HG02610 (cell line): ENCODE measurements at regions not wholly inside any gene's neighbourhood (a gene's known extent, or its start where the extent isn't known, plus 50 kb on each side); places are given as distances from the start of the nearest gene placed in this dataset.
"Not testable (repeated sequence)": the region's sequence is repeated elsewhere in the genome, so short reads cannot be mapped to it uniquely, and the experiment has no call there.

Experiments
- ATAC-seq: cut with Tn5 transposase; IDR thresholded peaks from one replicate; pipeline ENCODE4 v1.9.1; 2021; ENCODE audit warnings: mild to moderate bottlenecking, moderate library complexity; ENCODE audit not compliant: unreplicated experiment

GRCh38 chr1:121001090-121001726 lies 111.6 kb downstream of the PPIAL4A start:
- ATAC-seq, result not testable (repeated sequence)

DNA sequence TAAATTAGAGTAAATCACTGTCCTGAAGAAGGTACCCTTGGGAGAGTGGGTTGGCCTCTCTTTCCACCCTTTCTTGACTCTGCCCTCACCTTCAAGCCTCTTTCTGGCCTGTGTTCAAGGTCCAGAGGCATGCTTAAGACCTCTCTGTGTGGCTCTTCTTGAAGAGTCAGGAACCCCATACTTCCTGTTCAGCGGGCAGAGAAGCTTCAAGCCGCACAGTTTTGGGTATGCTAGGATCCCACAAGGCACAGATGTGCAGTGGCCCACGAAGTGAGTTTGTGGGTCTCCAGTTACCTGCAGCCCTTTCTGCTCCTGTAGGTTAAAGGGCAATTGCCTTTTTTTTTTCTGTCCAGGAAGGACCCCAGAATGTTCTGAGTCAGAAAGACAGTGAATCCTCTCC lies 113.7 kb downstream of the PPIAL4A start:
- ATAC-seq, result not testable (repeated sequence)

GRCh38 chr1:121006826-121007225 lies 117.3 kb downstream of the PPIAL4A start:
- not testable (repeated sequence) for ATAC-seq

- not testable (repeated sequence) for ATAC-seq
These were observed 118.2 kb downstream of the PPIAL4A start for GRCh38 chr1:121007755-121008154.

GRCh38 chr1:121008512-121009215 lies 119.1 kb downstream of the PPIAL4A start:
- not testable (repeated sequence) for ATAC-seq

GRCh38 chr1:121009216-121010057 lies 119.9 kb downstream of the PPIAL4A start:
- not testable (repeated sequence) for ATAC-seq

GRCh38 chr1:121010141-121010540 lies 120.6 kb downstream of the PPIAL4A start:
- ATAC-seq, result not testable (repeated sequence)

DNA sequence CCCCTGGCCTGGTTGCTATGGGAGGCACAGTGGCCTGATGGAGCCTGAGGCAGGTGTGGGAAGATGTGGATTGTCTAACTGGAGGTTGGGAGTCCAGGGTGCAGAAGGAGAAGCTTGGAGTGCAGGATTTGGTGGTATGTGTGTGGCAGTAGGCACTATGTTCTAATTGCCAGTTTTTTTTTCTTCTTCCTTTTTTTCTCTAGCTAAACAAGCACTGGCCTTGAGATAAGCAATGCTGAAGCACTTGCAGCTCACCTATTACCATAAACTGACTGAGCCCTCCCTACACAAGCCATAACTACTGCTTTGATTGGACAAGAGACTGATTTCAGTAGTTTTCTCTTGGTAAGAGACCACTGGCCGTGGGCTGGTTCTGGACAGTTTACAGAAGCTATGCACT lies 123.6 kb downstream of the PPIAL4A start:
- not testable (repeated sequence) for ATAC-seq

DNA sequence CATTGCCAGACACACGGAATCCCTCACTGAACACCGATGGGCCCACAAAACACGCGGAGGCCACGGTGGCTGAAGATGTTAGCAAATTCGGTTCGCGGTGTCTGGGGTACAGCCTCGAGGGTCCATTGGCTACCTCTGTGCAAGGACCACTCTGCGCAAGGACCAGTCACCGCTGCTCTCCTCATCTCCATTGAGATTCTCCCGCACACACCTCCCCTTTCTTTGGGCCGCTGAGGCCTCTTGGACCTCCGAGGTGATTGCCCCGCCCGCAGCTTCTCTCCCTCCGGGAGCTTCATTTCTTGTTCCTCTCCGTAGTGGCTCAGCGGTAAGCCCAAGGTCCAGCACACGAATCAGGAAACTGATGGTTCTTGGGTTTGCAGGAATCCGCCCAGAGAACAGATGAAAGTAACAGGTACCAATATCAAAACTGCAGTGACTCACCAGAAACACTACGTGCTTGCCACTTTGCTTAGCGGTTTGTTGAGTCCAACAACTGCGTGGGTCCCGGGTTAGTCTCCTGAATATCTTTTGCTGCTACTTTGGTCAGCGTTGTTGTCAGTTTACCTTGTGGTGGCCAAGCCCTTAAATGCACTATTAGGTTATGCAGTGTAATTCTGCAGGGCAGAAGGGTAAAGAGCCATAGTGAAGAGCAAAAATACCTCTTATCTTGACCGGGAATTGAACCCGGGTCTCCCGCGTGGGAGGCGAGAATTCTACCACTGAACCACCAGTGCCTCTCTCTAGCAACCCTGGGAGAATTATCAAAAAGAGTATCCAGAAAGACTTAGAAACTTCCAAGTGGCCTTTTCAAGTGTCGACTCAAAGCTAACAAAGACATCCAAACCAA lies 126.8 kb downstream of the PPIAL4A start:
- peak; percentile 84 for ATAC-seq

- ATAC-seq, result peak; percentile 46
These were observed 130.3 kb downstream of the PPIAL4A start for GRCh38 chr1:121019715-121020349.

DNA sequence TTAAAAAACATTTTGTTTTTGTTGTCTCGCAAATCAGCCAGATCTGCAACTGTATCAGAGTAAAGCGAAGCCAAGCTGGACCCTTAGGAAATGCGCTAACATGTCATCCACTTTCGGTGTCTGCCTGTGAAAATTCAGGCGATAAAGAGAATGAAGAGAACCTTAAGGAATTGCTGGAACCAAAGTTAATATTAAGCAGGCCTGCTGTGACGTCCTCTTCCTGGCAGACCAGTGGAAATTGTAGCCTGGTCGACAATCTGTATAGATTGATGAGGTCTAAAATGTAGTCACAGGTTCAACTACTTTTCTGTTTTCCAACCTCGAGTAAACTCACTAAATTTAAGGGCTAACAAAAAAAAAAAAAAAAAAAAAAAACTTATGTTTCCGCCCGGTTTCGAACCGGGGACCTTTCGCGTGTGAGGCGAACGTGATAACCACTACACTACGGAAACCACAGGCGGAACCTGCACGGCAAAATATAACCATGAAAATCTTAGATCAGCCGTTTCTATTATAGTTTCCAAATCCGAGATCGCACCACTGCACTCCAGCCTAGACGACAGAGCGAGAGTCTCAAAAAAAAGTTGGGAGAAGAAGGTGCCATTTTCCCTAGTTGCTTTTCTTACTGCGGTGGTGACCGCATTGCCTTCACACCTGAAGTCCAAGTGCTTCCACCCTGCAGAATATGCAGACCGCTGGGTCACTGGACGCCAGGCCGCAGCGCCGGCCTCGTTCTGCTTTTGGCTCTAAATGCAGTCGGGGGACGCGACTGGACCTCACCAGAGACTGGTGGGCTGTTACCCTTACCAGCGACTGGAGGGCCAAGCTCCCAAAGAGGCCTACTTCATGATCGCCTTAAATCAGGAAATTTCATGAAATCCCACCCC lies 131.0 kb downstream of the PPIAL4A start:
- ATAC-seq, result not testable (repeated sequence)

DNA sequence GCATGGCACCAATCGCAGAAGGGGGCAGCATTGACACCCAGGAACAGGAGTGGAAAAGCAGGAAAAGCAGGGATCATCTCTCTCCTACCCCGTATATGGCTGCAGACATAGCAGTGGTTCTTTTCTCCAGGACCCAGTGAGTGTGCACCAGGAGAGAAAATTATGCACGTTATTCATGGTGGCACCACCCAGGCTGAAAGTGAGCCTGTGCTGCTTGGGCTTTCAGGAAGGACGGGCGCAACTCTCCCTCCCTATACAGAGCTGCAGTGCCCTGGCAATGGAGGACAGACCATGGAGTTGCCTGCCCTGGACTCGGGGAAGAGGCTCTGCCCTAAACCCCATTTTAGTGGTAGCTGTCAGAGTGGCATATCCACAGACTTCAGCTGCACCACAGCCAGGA lies 132.1 kb downstream of the PPIAL4A start:
- ATAC-seq, result not testable (repeated sequence)

DNA sequence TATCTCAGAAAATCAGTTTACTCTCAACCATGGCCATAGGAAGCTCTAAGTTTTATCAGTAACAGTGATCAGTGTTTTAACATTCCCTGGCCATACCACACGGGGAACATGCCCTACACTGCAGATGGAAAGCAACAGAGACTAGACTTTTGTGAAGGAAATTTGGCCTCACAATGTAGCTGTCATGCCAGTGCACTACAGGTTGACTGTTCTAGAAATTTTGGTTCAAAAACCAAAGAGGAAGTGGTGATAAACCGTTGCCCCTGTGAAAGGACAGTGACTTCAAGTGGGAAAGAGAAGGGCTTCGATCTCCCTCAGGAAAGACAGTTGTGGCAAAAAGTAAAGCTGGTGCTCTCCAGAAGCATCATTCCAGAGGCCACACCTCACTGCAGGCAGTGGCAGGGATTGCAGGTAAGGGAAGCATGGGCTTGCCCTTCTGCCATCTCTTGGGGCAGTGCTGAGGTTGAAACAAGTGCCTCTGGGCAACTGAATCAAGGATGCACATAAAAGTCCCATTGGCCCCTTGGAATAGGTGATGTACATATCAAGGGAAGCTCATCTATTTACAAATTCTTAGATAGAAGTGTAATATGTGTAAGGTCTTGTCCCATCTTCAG lies 143.4 kb downstream of the PPIAL4A start:
- not testable (repeated sequence) for ATAC-seq

GRCh38 chr1:121036792-121037191 lies 147.2 kb downstream of the PPIAL4A start:
- ATAC-seq, result not testable (repeated sequence)

GRCh38 chr1:121040974-121041373 lies 143.2 kb downstream of the FAM72B start:
- ATAC-seq, result not testable (repeated sequence)

DNA sequence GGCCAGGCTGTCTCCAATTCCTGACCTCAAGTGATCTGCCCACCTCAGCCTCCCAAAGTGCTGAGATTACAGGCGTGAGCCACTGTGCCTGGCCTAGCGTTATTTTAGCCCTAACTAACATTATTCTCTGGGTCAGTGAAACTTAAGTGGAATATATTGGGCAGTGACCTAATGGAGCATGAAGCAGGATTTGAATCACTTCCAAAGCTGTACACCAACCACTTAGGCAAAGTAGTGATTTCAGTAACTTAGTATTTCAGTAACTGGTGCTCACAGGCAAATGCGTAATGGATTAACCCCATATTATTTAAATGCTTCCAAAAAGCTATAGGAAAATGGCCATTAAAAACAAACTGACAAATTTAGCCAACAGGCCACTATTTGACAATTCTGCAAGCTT lies 142.6 kb downstream of the FAM72B start:
- ATAC-seq, result not testable (repeated sequence)

GRCh38 chr1:121042882-121043281 lies 141.3 kb downstream of the FAM72B start:
- ATAC-seq, result not testable (repeated sequence)

GRCh38 chr1:121048293-121048752 lies 135.8 kb downstream of the FAM72B start:
- ATAC-seq, result not testable (repeated sequence)
